Liver (tissue), 3 donors: ENCODE measurements at regions not wholly inside any gene's neighbourhood (a gene's known extent, or its start where the extent isn't known, plus 50 kb on each side); places are given as distances from the start of the nearest gene placed in this dataset.

Source experiments
- FOXA2 ChIP-seq: IDR thresholded peaks from 2 replicates; pipeline ENCODE4 v1.6.1; 2016; ENCODE audit warnings: antibody characterized with exemption
- HNF4A ChIP-seq, 2 donors: conservative IDR thresholded peaks; 2 replicates each; pipeline ENCODE4 v1.6.1; 2016; ENCODE audit warnings: antibody characterized with exemption in 2 of 2, mild to moderate bottlenecking in 2 of 2
- JUND ChIP-seq, 2 donors: IDR thresholded peaks; 2 replicates each; pipeline ENCODE4 v1.6.1; 2016; ENCODE audit warnings: antibody characterized with exemption in 2 of 2
- NR2F2 ChIP-seq: IDR thresholded peaks from 2 replicates; pipeline ENCODE4 v1.6.1; 2016; ENCODE audit warnings: antibody characterized with exemption
- RAD21 ChIP-seq, 2 donors: IDR thresholded peaks; 2 replicates each; pipeline ENCODE4 v1.6.1; 2016; ENCODE audit warnings: antibody characterized with exemption in 2 of 2, mild to moderate bottlenecking in 2 of 2
- REST ChIP-seq: IDR thresholded peaks from 2 replicates; pipeline ENCODE4 v1.6.1; 2016; ENCODE audit warnings: antibody characterized with exemption, mild to moderate bottlenecking
- RXRA ChIP-seq, 2 donors: IDR thresholded peaks; 2 replicates each; pipeline ENCODE4 v1.6.1; 2017 to 2018; ENCODE audit warnings: antibody characterized with exemption in 2 of 2, mild to moderate bottlenecking in 1 of 2
- SP1 ChIP-seq: IDR thresholded peaks from 2 replicates; pipeline ENCODE4 v1.6.1; 2018; ENCODE audit warnings: antibody characterized with exemption, mild to moderate bottlenecking
- TAF1 ChIP-seq: conservative IDR thresholded peaks from 2 replicates; pipeline ENCODE4 v1.6.1; 2016; ENCODE audit warnings: antibody characterized with exemption, mild to moderate bottlenecking
- YY1 ChIP-seq: IDR thresholded peaks from 2 replicates; pipeline ENCODE4 v1.6.1; 2016; ENCODE audit warnings: antibody characterized with exemption, mild to moderate bottlenecking
- TF ChIP-seq, protein P1 (sequence below): fragments of 150-350 bp; IDR thresholded peaks from 2 replicates; pipeline ENCODE4 v1.5.1; 2017; ENCODE audit warnings: improper control_type of control experiment, low read depth, low read length; ENCODE audit not compliant: missing input control
- TF ChIP-seq, protein P2 (sequence below): IDR thresholded peaks from 2 replicates; pipeline ENCODE4 v1.6.1; 2016; ENCODE audit warnings: antibody characterized with exemption
- TF ChIP-seq, protein P3 (sequence below): IDR thresholded peaks from 2 replicates; pipeline ENCODE4 v1.6.1; 2016; ENCODE audit warnings: antibody characterized with exemption
- TF ChIP-seq, protein P4 (sequence below): IDR thresholded peaks from 2 replicates; pipeline ENCODE4 v1.6.1; 2016; ENCODE audit warnings: antibody characterized with exemption
- donor health status: healthy.
- donor health status: healthy.

DNA sequence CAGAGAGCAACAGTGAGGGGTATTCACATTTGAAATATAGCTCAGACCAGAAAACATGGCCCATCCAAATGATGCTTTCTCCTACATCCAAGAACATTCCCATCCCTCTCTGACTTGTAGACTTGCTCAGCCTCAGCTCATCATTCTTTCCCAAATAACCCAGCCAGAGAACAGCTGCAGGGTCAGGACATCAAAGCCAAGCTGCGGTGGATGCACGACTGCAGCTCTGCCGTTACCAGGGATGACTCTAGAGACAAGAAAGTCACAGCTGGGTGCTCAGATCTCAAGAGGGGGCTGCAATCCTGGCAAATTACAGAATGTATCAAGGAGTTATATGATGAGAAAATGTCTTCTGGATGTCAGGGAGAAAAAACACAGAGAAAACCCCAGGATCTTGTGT is 944.3 kb downstream of the NTRK3 start:
- TF ChIP-seq, protein P1, sequence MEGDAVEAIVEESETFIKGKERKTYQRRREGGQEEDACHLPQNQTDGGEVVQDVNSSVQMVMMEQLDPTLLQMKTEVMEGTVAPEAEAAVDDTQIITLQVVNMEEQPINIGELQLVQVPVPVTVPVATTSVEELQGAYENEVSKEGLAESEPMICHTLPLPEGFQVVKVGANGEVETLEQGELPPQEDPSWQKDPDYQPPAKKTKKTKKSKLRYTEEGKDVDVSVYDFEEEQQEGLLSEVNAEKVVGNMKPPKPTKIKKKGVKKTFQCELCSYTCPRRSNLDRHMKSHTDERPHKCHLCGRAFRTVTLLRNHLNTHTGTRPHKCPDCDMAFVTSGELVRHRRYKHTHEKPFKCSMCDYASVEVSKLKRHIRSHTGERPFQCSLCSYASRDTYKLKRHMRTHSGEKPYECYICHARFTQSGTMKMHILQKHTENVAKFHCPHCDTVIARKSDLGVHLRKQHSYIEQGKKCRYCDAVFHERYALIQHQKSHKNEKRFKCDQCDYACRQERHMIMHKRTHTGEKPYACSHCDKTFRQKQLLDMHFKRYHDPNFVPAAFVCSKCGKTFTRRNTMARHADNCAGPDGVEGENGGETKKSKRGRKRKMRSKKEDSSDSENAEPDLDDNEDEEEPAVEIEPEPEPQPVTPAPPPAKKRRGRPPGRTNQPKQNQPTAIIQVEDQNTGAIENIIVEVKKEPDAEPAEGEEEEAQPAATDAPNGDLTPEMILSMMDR: no peak
- TF ChIP-seq, protein P2, sequence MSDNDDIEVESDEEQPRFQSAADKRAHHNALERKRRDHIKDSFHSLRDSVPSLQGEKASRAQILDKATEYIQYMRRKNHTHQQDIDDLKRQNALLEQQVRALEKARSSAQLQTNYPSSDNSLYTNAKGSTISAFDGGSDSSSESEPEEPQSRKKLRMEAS: no peak
- TF ChIP-seq, protein P3, sequence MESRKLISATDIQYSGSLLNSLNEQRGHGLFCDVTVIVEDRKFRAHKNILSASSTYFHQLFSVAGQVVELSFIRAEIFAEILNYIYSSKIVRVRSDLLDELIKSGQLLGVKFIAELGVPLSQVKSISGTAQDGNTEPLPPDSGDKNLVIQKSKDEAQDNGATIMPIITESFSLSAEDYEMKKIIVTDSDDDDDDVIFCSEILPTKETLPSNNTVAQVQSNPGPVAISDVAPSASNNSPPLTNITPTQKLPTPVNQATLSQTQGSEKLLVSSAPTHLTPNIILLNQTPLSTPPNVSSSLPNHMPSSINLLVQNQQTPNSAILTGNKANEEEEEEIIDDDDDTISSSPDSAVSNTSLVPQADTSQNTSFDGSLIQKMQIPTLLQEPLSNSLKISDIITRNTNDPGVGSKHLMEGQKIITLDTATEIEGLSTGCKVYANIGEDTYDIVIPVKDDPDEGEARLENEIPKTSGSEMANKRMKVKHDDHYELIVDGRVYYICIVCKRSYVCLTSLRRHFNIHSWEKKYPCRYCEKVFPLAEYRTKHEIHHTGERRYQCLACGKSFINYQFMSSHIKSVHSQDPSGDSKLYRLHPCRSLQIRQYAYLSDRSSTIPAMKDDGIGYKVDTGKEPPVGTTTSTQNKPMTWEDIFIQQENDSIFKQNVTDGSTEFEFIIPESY: no peak
- TF ChIP-seq SP1 (no peak), YY1 (no peak), RAD21 (IDR thresholded peaks at IDR 0.05) (no peak), JUND (IDR thresholded peaks at IDR 0.05) (no peak), NR2F2 (no peak), HNF4A (conservative IDR thresholded peaks at IDR 0.05) (no peak), FOXA2 (no peak), REST (no peak), RXRA (IDR thresholded peaks at IDR 0.05) (no peak), TAF1 (no peak)
- TF ChIP-seq, protein P4, sequence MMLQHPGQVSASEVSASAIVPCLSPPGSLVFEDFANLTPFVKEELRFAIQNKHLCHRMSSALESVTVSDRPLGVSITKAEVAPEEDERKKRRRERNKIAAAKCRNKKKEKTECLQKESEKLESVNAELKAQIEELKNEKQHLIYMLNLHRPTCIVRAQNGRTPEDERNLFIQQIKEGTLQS: no peak
